Renal cortex interstitium (tissue), 11 donors: ENCODE measurements at regions not wholly inside any gene's neighbourhood (a gene's known extent, or its start where the extent isn't known, plus 50 kb on each side); places are given as distances from the start of the nearest gene placed in this dataset.

Experiments
- DNase-seq, 11 donors: peaks; one replicate each; pipeline ENCODE4 v3.0.0-alpha.2; 2013; ENCODE audit warnings: low read depth in 9 of 11, low spot score in 4 of 11; ENCODE audit errors: extremely low read depth in 1 of 11

DNA sequence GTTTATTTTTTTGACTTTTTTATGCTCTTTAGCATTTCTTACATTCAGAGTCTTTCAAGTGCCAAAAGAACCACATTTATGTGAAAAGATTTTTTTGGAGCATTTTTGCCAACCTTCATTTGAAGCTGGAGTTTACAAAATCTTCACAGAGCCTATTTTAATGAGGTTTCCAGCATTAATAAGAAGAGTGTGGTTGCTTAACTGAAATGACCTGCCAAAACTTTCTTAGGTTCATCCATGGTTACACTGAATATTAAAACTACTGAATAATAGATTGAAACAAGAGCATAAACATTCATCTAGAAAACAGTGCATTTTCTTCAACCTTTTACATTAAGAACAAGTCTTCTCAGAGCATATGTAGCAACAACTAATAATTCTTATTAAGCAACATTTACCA lies 672.3 kb upstream of the CXADR start:
- no peak for DNase-seq

- DNase-seq, result no peak
Measured at GRCh38 chr21:16841975-16842695, 670.7 kb upstream of the CXADR start.

- DNase-seq, result no peak
Measured at GRCh38 chr21:16842696-16843035, 670.2 kb upstream of the CXADR start.

- no peak for DNase-seq
Measured at GRCh38 chr21:16847211-16847610, 665.6 kb upstream of the CXADR start.

DNA sequence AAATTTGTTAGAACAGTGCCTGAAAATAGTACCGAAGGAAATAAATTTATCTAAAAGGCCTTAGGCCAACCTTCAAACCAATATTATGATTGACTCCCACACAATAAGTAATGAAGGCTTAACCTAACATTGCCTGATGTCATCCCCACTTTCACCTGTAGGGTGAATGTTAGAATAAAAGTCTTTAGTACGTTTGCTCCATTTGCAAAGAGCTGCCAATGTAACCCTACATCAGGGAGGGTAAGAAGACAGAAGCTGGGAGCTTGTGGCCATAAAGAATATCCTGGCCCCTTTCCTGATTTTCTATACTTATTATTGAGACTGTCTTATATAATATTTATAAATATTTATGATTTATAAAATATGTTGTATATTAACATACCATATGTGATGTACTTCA lies 661.8 kb upstream of the CXADR start:
- DNase-seq, result no peak

GRCh38 chr21:16855164-16855667 lies 657.6 kb upstream of the CXADR start:
- DNase-seq, result no peak

GRCh38 chr21:16863362-16863905 lies 649.4 kb upstream of the CXADR start:
- DNase-seq, result no peak

- no peak for DNase-seq
Measured at GRCh38 chr21:16863908-16864307, 648.9 kb upstream of the CXADR start.

- no peak for DNase-seq
Measured at GRCh38 chr21:16865632-16866031, 647.2 kb upstream of the CXADR start.

- no peak for DNase-seq
Measured at GRCh38 chr21:16866851-16867250, 646.0 kb upstream of the CXADR start.

- DNase-seq, result peak in 2 of 11 donors; percentile 1
Measured at GRCh38 chr21:16870103-16870502, 642.7 kb upstream of the CXADR start.

DNA sequence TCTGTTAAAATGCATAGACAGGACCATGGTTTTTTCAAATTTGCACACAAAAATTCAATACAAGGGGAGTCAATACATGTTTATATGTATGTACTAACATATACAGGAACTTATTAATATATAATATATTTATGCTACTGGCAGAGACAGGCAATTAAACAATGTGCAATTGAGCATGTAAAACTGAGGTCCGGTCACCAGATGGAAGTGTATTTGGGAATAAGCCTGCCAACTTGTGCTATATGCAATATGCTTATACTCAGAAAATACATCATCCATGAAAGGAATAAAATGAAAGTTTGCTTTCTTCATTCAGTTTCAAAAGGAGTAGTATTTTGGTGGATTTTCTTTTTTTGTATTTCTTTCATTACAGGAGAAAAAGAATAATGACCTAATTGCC lies 640.2 kb upstream of the CXADR start:
- DNase-seq, result no peak

GRCh38 chr21:16873176-16873575 lies 639.7 kb upstream of the CXADR start:
- no peak for DNase-seq

DNA sequence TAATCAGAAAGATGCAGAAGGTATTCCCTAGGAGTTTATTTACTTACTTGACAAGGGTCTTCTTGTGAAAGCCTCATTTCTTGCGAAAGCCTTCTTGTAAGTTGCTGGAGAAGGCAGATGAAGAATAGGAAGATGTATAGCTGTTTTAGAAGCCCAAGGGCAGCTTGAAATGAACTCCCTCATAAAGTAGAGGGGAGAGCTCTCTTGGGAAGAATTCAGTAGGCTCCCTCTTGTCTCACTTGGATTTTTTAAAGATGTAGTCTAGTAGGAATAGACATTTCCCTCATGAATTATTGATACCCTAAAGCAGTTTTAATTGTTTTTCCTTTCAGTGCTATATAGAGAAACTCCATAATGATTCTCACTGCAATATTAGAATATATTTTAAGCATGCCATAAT lies 639.2 kb upstream of the CXADR start:
- no peak for DNase-seq

DNA sequence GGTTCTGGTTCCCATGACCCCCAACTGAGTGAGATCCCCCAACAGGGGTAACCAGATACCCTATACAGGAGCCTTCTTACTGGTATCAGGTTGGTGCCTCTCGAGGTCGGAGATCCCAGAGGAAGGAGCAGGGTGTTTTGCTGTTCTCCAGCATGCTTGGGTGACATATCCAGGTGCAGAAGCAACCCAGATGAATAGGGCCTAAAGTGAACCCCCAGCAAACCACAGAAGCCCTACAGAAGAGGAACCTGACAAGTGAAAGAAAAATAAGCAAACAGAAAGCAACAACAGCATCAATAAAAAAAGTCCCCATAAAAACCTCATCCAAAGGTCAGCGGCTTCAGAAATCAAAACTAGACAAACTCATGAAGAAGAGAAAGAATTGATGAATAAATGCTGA lies 633.4 kb upstream of the CXADR start:
- no peak for DNase-seq

GRCh38 chr21:16891821-16892220 lies 621.0 kb upstream of the CXADR start:
- no peak for DNase-seq

- DNase-seq, result no peak
Measured at GRCh38 chr21:16900685-16901084, 612.2 kb upstream of the CXADR start.

DNA sequence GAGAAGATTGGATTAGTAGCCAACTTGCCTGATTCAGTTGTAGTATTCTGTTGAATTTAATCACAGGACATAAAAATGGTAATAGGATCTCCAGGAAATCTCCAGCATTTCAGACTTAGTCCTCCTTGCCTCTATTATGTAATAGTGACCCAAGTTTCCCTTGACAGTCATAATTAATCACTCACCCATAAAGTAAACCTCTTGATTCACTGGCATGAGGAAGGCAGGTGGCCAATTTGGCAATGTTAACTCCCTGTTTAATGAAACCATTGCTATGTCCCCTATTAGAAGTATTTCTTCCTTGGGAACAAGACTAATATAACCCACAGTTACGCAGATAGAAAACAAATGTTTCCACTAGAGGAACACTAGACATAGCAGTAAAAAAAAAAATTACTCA lies 604.8 kb upstream of the CXADR start:
- no peak for DNase-seq

- no peak for DNase-seq
Measured at GRCh38 chr21:16910435-16911165, 602.2 kb upstream of the CXADR start.

- DNase-seq, result no peak
Measured at GRCh38 chr21:16911166-16911607, 601.7 kb upstream of the CXADR start.
